ENCODE measurements at regions not wholly inside any gene's neighbourhood (a gene's known extent, or its start where the extent isn't known, plus 50 kb on each side); places are given as distances from the start of the nearest gene placed in this dataset.

DNA sequence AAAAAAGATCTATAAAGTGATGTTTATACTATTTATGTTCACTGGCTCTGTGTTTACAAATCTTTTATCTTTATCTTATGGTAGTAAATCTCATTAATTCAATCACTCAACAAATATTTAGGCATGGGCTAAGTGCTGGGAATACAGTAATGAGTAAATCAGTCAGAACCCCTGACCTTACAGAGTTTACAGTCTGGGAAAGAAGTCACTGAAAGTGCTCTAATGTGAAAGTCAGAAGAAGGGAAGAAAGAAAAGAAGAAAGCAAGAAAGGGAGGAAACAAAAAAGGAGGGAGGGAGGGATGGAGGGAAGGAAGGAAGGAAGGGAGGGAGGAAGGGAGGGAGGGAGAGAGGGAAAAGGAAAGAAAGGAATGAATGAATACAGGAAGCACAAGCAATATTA is 96.8 kb upstream of the SOX2 start:
- Histone ChIP-seq H3K27ac (no peak overlapping the region), H3K4me1 (no peaks in the 10 kb centered on the region), H3K36me3 (no peaks in the 10 kb centered on the region), H3K9me3 (no peaks in the 10 kb centered on the region), H3K27me3 (no peaks in the 10 kb centered on the region), H3K4me3 (no peak overlapping the region)
- DNase-seq (ENCODE audit: low spot score in 2 of 2), result no peak
- no peak for TF ChIP-seq POLR2AphosphoS5 (IDR thresholded peaks at IDR 0.05)
- no peak for TF ChIP-seq POLR2A (IDR thresholded peaks at IDR 0.05)
- no peak for TF ChIP-seq EP300 (IDR thresholded peaks at IDR 0.05)
- TF ChIP-seq CTCF (IDR thresholded peaks at IDR 0.05), result no peak

DNA sequence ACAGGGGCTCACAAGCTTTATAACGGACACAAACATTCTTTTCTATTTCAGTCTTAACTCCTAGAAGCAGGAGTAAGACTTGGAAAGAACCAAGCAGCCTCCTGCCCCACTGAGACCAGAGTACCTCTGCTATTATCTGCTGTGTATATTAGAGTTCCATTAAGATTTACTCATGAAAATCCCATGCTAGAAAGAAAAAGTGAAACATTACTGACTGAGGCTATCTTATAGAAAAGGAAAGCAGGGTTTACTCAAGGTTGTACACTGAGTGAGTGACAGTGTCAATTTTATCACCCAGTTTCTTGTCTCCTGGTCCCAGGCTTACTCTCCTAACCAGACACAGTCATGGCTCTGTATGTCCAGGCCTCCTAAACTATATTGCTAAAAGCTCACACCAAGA is 97.9 kb upstream of the SOX2 start:
- Histone ChIP-seq H3K27ac (no peak overlapping the region), H3K27me3 (no peaks in the 10 kb centered on the region), H3K4me1 (no peaks in the 10 kb centered on the region), H3K4me3 (no peak overlapping the region), H3K9me3 (no peaks in the 10 kb centered on the region), H3K36me3 (no peaks in the 10 kb centered on the region)
- TF ChIP-seq POLR2AphosphoS5 (IDR thresholded peaks at IDR 0.05) (no peak), EP300 (IDR thresholded peaks at IDR 0.05) (no peak), CTCF (IDR thresholded peaks at IDR 0.05) (no peak), POLR2A (IDR thresholded peaks at IDR 0.05) (no peak)
- 60% methylated on average over 1 of the region's 1 CpG for WGBS
- no peak for DNase-seq (ENCODE audit: low spot score in 2 of 2)

GRCh38 chr3:181613191-181613590 is 98.5 kb upstream of the SOX2 start:
- Histone ChIP-seq H3K27ac (no peak overlapping the region), H3K4me3 (no peak overlapping the region), H3K4me1 (no peaks in the 10 kb centered on the region), H3K9me3 (no peaks in the 10 kb centered on the region), H3K36me3 (no peaks in the 10 kb centered on the region), H3K27me3 (no peaks in the 10 kb centered on the region)
- TF ChIP-seq POLR2A (IDR thresholded peaks at IDR 0.05) (no peak), EP300 (IDR thresholded peaks at IDR 0.05) (no peak), POLR2AphosphoS5 (IDR thresholded peaks at IDR 0.05) (no peak), CTCF (IDR thresholded peaks at IDR 0.05) (no peak)
- no peak for DNase-seq (ENCODE audit: low spot score in 2 of 2)
- 83% methylated on average over 1 of the region's 1 CpG for WGBS

- no peak for DNase-seq (ENCODE audit: low spot score in 2 of 2)
- 88% methylated on average over 2 of the region's 2 CpGs for WGBS
- no peaks in the 10 kb centered on the region for H3K4me1 ChIP-seq
- H3K27me3 ChIP-seq, result no peaks in the 10 kb centered on the region
- H3K27ac ChIP-seq, result no peak overlapping the region
- H3K9me3 ChIP-seq, result no peaks in the 10 kb centered on the region
- no peaks in the 10 kb centered on the region for H3K36me3 ChIP-seq
- no peak overlapping the region for H3K4me3 ChIP-seq
- TF ChIP-seq POLR2AphosphoS5 (IDR thresholded peaks at IDR 0.05) (no peak), CTCF (IDR thresholded peaks at IDR 0.05) (no peak), EP300 (IDR thresholded peaks at IDR 0.05) (no peak), POLR2A (IDR thresholded peaks at IDR 0.05) (no peak)
These were observed 100.8 kb upstream of the SOX2 start for GRCh38 chr3:181610973-181611265.

DNA sequence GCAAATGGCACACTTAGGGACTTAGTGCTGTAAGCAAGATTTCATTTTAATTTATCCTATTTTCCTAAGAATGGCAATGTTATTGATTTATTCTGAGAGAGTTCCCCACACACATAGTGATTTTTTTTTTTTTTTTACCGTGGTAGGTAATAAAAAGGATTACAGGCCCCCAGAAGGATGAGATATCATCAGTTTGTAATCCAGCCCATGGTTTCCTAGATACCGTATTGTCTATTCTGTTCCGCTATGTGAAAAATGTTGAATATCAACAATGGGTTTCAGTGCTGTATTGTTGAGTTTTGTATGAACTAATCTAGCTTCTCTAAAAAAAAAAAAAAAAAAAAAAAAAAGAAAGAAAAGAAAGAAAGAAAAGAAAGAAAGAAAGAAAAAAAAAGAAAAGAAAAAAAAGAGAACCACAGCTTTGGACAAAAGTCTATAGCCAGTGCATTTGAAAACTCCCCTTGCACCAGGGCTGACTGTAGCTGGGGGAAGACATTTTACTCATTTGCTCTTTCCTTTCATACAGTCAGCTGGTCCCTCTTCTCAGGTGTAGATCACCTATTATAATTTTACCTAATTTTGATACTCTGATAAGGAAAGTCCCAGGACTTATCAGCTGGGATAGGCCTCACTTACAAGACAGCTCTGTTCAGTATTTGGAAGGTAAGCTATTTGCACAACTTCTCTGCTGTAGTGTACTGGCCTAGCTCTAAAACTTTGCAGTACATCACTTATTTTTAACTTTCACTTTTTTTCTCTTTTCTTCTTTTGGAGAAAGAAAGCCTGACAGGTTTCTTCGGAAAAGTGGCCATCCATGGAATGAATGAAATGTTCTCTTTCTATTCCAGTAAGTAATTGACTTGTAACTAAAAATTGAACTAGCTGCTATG is 101.4 kb upstream of the SOX2 start:
- H3K4me1 ChIP-seq, result no peaks in the 10 kb centered on the region
- 68% methylated on average over 4 of the region's 4 CpGs for WGBS
- H3K36me3 ChIP-seq, result no peaks in the 10 kb centered on the region
- DNase-seq (ENCODE audit: low spot score in 2 of 2), result no peak
- no peaks in the 10 kb centered on the region for H3K27me3 ChIP-seq
- TF ChIP-seq POLR2AphosphoS5 (IDR thresholded peaks at IDR 0.05) (no peak), EP300 (IDR thresholded peaks at IDR 0.05) (no peak), POLR2A (IDR thresholded peaks at IDR 0.05) (no peak)
- H3K9me3 ChIP-seq, result no peaks in the 10 kb centered on the region
- no peak overlapping the region for H3K27ac ChIP-seq
- H3K4me3 ChIP-seq, result no peak overlapping the region
